ENCODE measurements at regions not wholly inside any gene's neighbourhood (a gene's known extent, or its start where the extent isn't known, plus 50 kb on each side); places are given as distances from the start of the nearest gene placed in this dataset.
"Not testable (repeated sequence)": the region's sequence is repeated elsewhere in the genome, so short reads cannot be mapped to it uniquely, and the experiment has no call there.

DNA sequence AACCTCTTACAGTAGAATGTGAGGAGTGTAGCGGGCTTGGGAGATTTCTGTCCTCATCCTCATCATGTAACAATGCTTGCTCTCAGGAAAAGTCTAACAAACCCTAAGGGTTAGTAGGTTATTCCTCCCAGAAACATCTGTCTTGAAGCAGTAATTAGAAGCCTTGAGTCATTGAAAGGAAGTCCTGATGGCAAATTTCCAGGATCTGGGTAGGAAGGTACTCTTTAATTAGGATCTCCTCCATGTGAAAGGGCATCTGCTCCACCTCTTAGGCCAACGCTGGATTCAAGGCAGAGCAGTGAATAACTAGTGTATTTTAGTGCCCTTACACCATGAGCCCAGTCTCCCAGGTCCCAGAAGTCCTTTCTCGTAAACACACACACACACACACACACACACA, 106.6 kb upstream of the BARHL2 start:
- DNase-seq = no peak

- no peak for DNase-seq
Measured at GRCh38 chr1:90821788-90822359, 104.8 kb upstream of the BARHL2 start.

DNA sequence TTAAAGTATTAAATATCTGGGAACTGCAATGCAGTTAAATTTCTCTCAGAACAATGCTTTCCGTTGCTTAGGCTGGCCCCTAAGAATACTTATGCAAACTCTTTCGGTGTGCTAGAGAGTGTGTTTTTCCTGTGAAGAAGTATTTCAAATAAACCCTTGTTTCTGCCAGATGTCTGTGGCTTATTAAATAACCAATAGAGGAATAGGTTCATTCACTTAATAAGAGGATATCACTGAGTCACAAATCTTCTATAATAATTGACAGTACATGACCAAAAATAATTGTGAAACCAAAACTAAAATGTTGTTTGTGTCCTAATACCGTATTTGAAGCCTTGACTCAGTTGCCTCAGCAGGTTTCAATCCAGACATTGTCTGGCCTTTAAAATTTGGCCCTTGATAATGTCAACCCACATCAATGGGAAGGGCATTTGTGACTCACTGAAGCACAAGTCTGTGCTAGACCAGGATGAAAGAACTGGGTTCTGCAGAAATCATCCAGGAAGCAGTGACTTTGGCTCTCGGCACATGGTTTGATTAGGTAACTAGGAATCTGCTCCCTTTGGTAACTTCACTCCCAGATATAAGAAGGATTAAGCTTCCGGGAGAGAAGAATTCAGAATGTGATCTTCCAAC, 104.2 kb upstream of the BARHL2 start:
- no peak for DNase-seq

DNA sequence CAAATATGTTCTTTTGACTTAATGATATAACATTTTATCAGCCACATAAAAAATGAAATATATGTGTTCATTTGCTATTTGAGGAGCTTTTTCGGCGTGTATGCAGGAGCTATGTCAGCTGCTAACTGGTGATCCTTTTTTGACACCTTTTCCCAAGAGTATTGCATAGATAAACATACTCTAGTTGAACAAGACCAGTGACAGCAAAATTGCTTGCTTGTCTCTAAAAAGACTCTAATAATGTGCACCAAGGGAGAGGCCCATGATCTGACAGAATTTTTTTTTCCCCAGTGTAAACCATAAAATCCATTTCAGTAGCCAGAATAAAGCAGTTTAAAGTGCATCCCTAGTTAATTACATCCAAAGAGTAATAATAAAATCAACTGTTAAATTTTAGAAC, 103.6 kb upstream of the BARHL2 start:
- no peak for DNase-seq

DNA sequence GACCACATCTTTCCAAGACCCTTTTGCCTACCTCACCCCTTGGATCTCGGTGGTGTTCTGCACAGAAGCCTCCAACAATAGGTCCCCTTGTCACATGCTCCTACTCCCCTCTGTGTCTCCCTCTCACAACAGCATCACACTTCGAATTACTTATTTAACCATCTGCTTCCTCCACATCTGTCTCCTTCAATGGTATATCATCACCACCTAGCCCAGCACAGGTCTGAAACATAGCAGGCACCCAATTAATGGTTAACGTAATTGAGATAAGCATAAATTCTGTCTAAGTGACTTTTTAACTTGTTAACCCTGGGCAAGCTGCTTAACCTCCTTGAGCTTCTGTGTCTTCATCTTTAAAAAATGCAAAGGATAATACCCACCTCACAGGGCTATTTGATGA, 100.3 kb upstream of the BARHL2 start:
- DNase-seq = no peak

DNA sequence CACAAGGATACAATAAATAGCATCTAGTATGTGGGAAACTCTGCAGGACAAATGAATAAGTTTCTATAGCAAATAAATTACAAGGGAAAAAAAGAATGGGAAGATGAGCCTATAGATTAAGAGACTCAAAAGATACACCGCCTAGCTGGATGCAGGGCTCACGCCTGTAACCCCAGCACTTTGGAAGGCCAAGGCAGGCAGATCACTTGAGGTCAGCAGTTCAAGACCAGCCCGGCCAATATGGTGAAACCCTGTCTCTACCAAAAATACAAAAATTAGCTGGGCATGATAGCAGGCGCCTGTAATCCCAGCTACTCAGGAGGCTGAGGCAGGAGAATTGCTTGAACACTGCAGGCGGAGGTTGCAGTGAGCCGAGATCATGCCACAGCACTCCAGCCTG, 95.1 kb upstream of the BARHL2 start:
- DNase-seq = not testable (repeated sequence)

DNA sequence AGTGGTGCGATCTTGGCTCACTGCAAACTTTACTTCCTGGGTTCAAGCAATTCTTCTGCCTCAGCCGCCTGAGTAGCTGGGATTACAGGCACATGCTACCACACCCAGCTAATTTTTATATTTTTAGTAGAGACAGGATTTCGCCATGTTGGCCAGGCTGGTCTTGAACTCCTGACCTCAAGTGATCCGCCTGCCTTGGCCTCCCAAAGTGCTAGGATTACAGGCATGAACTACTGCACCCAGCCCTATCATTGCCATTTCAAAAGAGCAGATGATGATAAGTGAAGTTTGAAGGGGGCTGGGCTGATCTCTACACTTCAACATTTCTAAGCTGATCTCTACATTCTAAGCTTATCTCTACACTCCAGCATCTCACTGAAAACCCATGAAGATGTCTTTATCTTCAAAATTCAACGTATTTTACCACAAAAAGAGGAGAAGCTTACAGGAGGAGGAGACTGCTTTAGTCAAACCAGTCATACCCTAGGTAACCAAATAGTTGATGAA, 94.4 kb upstream of the BARHL2 start:
- DNase-seq = not testable (repeated sequence)

DNA sequence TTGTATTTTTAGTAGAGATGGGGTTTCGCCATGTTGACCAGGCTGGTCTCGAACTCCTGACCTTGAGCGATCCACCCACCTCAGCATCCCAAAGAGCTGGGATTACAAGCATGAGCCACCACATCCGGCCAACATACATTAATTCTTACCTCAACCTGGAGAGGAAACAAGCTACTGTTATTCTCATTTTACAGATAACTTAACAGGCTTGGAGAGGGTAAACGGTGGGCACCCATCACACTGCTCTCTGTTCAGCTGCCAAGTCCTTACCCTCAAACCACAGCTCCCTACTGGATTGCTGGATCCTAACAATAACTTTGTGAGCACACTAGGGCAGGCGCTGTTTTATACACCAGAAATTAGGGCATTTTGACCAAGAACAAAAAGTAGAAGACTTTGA, 93.6 kb upstream of the BARHL2 start:
- no peak for DNase-seq

- DNase-seq = no peak
Measured at GRCh38 chr1:90809996-90810395, 92.9 kb upstream of the BARHL2 start.

DNA sequence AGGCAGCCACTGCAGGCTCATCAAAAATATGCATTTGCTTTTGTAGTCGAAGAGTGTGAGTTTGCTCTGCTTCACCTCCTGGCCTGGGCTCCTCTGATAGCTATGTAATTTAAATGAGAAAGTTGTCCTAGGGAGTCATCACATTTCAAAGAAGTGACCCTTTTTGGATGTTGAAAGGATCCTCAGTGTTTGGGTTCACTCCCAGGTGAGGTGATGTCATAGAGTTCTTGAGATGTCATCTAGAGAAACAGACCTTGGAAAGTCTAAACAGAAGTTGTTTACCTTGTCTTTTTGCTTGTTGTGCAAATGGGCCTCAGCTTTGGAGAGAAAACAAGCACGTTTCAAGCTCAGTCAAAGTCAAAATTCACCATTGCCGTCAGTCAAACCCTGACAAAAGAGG, 92.0 kb upstream of the BARHL2 start:
- DNase-seq = no peak

DNA sequence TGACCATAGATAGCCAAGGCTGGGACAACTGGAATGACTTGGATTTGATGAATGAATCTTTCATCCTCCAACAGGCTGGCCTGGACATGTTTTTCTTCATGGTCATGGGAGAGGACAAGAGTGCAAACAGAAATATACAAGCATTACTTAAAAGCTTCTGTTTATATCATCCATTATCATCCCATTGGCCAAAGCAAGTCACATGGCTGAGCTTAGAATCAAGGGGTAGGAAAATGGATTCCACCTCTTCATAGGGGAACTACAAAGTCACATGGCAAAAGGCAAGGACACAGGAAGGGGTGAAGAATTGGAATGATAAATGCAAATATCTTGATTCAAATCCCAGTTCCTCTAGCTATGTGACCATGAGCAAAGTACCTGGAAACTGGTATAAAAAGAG, 90.2 kb upstream of the BARHL2 start:
- no peak for DNase-seq

DNA sequence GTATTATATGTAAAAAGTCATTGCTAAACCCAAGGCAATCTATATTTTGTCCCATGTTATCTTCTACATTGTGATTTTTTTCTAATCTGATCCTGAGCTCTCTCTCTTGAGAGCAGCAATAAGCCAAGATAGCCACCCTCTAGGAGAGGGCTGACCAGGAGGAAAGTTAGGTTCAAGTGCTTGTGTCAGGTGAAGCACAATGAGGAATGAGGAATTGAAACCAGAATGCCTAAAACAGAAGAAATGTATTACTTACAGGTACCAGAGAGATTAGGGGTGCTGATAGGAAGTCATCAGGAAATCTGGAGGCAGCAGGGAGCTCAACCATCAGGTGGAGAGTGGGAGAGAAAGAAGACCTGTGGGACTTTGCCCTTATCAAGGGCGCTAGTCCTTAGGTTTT, 85.5 kb upstream of the BARHL2 start:
- DNase-seq = no peak

DNA sequence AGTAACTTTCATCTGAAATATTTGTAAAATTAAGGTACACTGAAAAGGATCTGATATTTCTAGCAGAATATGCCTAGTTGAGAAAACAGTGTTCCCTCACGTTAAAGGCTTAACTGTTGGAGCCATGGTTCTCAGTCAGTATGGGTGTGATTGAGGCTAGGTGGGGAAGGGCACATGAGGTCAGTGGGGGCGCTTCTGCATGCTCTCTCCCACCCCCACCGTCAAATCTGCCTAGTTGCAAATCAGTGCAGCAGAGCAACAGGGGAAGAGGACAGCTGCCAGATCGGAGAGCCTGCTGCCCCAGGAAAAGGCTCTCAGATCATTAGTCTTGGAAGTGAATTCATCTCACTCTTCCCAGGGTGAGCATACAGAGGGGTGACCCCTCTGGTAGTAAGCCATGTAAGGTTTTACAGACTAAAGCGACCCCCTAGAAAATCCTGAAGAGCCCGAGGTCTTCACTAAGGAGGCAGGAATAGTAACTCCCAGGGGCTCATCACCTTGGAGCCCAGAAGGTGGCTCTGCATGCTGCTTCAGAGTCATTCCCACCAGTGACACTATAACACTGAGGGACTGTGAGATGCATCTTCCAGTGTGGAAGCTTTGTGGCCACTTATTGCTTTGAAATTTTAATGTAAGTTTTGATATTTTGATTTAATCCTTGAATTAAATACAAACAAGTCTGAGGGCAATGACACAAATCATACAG, 83.1 kb upstream of the BARHL2 start:
- DNase-seq = no peak

GRCh38 chr1:90799326-90799725, 82.2 kb upstream of the BARHL2 start:
- no peak for DNase-seq

GRCh38 chr1:90798883-90799282, 81.8 kb upstream of the BARHL2 start:
- no peak for DNase-seq

- no peak for DNase-seq
Measured at GRCh38 chr1:90798344-90798743, 81.2 kb upstream of the BARHL2 start.

- no peak for DNase-seq
Measured at GRCh38 chr1:90795431-90795830, 78.3 kb upstream of the BARHL2 start.

DNA sequence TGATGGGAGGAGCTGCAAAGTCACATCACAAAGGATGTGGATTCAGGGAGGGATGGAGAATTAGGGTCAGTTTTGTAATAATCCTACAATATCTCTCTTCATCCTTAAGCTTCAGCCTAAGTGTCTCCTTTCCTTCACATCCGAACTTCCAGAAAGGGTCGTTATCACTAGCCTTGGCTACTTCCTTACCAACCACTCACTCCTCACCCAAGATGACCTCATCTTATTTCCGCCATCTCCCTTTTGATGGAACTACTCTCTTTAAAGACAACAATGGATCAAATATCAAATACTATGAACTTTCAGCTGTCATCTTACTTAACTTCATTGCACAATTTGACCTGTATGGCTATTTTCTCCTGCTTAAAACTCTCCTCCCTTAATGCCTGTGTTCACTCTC, 69.6 kb upstream of the BARHL2 start:
- no peak for DNase-seq

DNA sequence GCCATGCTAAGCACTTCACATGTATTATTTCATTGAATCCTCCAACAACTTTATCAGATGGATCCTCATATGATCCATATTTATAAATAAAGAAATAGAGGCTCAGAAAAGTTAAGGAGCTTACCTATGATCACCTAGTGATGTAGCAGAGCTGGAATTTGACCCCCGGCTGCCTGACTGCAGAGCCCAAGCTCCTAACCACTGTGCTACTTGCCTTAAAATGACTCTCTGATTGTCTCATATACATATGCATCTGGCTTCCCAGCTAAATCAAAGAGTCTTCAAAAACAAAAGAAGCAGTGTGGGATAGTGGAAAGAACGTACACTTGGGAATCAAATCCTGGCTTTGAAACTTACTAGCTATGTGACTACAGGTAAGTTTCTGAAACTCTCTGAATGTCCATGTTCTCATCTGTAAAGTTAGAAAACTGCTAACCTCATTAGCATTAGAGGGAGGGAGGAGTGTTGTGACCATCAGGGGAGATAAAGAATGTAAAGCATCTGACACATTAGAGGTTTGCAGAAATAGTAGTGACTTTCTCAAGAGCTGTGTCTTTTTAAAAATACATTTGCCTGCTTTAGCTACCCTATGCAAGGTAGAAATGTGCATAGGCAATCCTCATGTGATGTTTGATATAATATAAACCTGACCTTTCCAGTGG, 67.2 kb upstream of the BARHL2 start:
- DNase-seq = no peak

DNA sequence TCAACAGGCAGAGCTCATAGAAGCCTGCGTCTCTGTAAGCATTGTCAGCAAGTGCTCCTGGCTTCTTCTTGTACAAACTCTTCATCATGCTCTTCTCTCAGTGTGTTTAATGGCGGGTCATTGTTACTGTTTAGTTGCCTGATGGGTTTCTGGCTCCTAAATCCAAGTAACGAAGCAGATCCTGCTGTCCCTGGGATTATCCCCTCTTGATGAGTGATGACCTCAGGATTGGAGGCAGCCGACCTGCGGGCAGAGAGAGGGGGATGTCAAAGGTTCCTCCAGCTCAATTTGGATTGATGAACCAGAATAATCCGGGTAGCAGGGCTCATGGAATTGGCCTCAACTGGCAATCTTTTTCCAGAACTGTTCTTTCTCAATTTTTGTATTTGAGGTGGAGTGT, 66.1 kb upstream of the BARHL2 start:
- DNase-seq = no peak

GRCh38 chr1:90782046-90782445, 64.9 kb upstream of the BARHL2 start:
- no peak for DNase-seq

DNA sequence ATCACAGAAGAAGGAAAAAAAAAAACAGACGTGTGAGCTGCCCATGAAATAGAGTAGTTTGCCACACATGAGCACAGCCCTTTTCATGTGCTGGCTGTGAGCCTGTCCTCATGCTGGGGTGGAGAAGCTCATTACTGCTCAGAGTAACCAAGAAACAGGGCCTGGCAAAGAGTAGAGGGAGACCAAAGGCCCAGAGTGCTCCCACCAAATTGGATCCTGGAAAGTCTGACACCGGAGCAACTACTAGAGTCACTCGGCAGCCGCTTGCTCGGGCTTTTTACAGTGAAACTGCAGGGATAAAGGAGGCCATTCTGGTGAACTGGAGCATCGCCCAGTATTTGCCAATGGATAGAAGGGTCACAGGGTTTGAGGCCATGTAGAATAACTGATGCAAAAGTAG, 64.4 kb upstream of the BARHL2 start:
- DNase-seq = no peak

DNA sequence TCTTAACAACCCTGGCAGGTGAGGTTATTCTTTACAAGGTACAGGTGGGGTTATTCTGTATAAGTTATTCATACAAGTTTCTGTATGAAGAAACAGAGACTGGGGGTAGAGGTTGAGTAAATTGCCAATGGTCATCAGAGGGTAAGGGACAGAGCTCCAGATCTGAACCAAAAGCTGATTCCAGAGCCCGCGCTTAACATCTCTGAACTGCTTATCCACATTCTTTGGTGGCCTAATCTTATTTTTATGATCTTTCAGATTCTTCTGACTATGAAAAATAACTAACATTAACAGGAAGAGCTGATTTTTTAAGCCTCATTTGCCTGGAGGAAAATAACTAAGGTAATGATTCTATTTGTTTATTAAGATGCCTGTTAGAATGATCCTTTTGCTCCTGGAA, 63.9 kb upstream of the BARHL2 start:
- no peak for DNase-seq

DNA sequence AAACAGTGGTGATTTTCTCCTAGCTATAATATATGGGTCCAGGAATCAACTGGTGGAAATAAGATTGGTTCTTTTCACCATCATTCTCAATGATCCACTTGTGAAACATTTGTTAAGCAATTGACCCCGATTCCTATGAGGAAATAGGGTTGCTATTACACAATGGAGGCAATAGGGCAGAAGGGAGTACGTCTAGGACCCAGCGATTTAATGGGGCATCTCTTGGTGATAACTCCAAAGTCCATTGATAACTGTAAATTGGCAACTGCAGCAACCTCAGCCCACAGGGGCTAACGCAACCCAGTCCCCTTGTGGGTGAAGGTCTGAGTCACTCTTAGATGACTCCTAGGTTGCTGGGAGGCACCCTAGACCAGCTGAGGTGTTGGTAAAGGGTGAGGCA, 62.5 kb upstream of the BARHL2 start:
- no peak for DNase-seq

All from effector CD8-positive, alpha-beta T cell (primary cell).